ENCODE measurements at regions not wholly inside any gene's neighbourhood (a gene's known extent, or its start where the extent isn't known, plus 50 kb on each side); places are given as distances from the start of the nearest gene placed in this dataset.

- TF ChIP-seq CTCF (IDR thresholded peaks at IDR 0.05; ENCODE audit: insufficient read depth, low read depth, low read length): no peak
- peak; percentile 60 for DNase-seq (ENCODE audit: low read depth)
- no peak overlapping the region for H3K4me3 ChIP-seq (ENCODE audit: low read depth, low read length)
These were observed 140.1 kb upstream of the HAAO start for GRCh38 chr2:42932271-42933151.

GRCh38 chr2:42931818-42932195 lies 139.4 kb upstream of the HAAO start:
- no peak for DNase-seq (ENCODE audit: low read depth)
- no peak overlapping the region for H3K4me3 ChIP-seq (ENCODE audit: low read depth, low read length)
- no peak for TF ChIP-seq CTCF (IDR thresholded peaks at IDR 0.05; ENCODE audit: insufficient read depth, low read depth, low read length)

GRCh38 chr2:42931146-42931817 lies 138.9 kb upstream of the HAAO start:
- no peak overlapping the region for H3K4me3 ChIP-seq (ENCODE audit: low read depth, low read length)
- TF ChIP-seq CTCF (IDR thresholded peaks at IDR 0.05; ENCODE audit: insufficient read depth, low read depth, low read length): peak; percentile 32
- DNase-seq (ENCODE audit: low read depth): no peak

GRCh38 chr2:42930025-42930581 lies 137.7 kb upstream of the HAAO start:
- peak; percentile 89 for DNase-seq (ENCODE audit: low read depth)
- no peak for TF ChIP-seq CTCF (IDR thresholded peaks at IDR 0.05; ENCODE audit: insufficient read depth, low read depth, low read length)
- no peak overlapping the region for H3K4me3 ChIP-seq (ENCODE audit: low read depth, low read length)

- DNase-seq (ENCODE audit: low read depth): no peak
- TF ChIP-seq CTCF (IDR thresholded peaks at IDR 0.05; ENCODE audit: insufficient read depth, low read depth, low read length): no peak
- no peak overlapping the region for H3K4me3 ChIP-seq (ENCODE audit: low read depth, low read length)
These were observed 137.2 kb upstream of the HAAO start for GRCh38 chr2:42929546-42930024.

- H3K4me3 ChIP-seq (ENCODE audit: low read depth, low read length): no peak overlapping the region
- peak; percentile 61 for DNase-seq (ENCODE audit: low read depth)
- TF ChIP-seq CTCF (IDR thresholded peaks at IDR 0.05; ENCODE audit: insufficient read depth, low read depth, low read length): peak; percentile 61
These were observed 136.5 kb upstream of the HAAO start for GRCh38 chr2:42928692-42929545.

All from fibroblast of villous mesenchyme (primary cell).